ENCODE measurements at regions not wholly inside any gene's neighbourhood (a gene's known extent, or its start where the extent isn't known, plus 50 kb on each side); places are given as distances from the start of the nearest gene placed in this dataset.

GRCh38 chr22:26784772-26785171, 127.4 kb downstream of the MIAT start:
- ChIA-PET CTCF (no interaction called here), POLR2A (no interaction called here)
- Mint-ChIP-seq H3K4me1 (peaks cover 0 to 4% (median 4%) of the 10 kb centered on the region in 7 donors), H3K9me3 (peaks cover 0 to 3% (median 0%) of the 10 kb centered on the region in 11 donors), H3K4me3 (no peak overlapping the region), H3K27me3 (no peaks in the 10 kb centered on the region), H3K27ac (peak overlapping the region in 2 of 9 donors; percentile 41 to 62), H3K36me3 (peaks cover 13 to 75% (median 60%) of the 10 kb centered on the region in 5 donors)
- ATAC-seq (no peak), DNase-seq (no peak)
- Histone ChIP-seq H3K4me3 (ENCODE audit: low read length) (no peak overlapping the region), H3K4me1 (ENCODE audit: control insufficient read depth in 2 of 2, insufficient read depth in 2 of 2, low read length in 2 of 2) (no peaks in the 10 kb centered on the region), H3K27ac (ENCODE audit: low read depth, low read length) (no peak overlapping the region), H3K36me3 (ENCODE audit: control insufficient read depth in 2 of 3, insufficient read depth in 3 of 3, low read length in 3 of 3) (peaks cover 8 to 76% (median 13%) of the 10 kb centered on the region in 3 experiments), H3K27me3 (ENCODE audit: control insufficient read depth in 2 of 2, insufficient read depth in 2 of 2, low read length in 2 of 2) (no peaks in the 10 kb centered on the region), H3K9me3 (ENCODE audit: control insufficient read depth in 2 of 3, low read length in 3 of 3) (no peaks in the 10 kb centered on the region)
- intact Hi-C loops (cut with micrococcal nuclease), result no loop called here

DNA sequence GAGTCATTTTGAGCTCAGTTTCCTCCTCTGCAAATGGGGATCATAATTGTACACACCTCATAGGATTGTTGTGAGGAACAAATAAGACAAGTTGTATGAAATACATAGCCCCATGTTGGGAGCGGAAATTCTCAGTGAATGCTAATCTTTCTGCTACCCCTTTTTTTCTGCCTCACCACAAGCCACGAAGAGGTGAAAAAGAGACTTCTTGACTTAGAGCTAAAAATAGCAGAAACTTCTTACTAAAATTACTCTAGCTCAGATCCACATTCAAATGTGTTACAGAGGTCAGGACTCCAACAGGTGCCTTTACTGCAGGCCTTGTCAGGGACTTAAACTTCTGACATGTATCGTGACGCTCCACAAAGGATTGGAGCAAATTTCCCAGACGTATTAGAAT, 128.5 kb downstream of the MIAT start:
- Histone ChIP-seq H3K9me3 (ENCODE audit: control insufficient read depth in 2 of 3, low read length in 3 of 3) (no peaks in the 10 kb centered on the region), H3K36me3 (ENCODE audit: control insufficient read depth in 2 of 3, insufficient read depth in 3 of 3, low read length in 3 of 3) (peaks cover 4 to 76% (median 10%) of the 10 kb centered on the region in 3 experiments), H3K27ac (ENCODE audit: low read depth, low read length) (no peak overlapping the region), H3K27me3 (ENCODE audit: control insufficient read depth in 2 of 2, insufficient read depth in 2 of 2, low read length in 2 of 2) (no peaks in the 10 kb centered on the region), H3K4me3 (ENCODE audit: low read length) (no peak overlapping the region), H3K4me1 (ENCODE audit: control insufficient read depth in 2 of 2, insufficient read depth in 2 of 2, low read length in 2 of 2) (no peaks in the 10 kb centered on the region)
- H3K27ac Mint-ChIP-seq, result no peak overlapping the region
- intact Hi-C loops (cut with micrococcal nuclease), result no loop called here
- H3K9me3 Mint-ChIP-seq, result no peaks in the 10 kb centered on the region
- no peaks in the 10 kb centered on the region for H3K27me3 Mint-ChIP-seq
- ATAC-seq, result no peak
- H3K4me3 Mint-ChIP-seq, result no peak overlapping the region
- H3K36me3 Mint-ChIP-seq, result peaks cover 7 to 76% (median 61%) of the 10 kb centered on the region in 5 donors
- DNase-seq, result no peak
- CTCF ChIA-PET, result no interaction called here
- H3K4me1 Mint-ChIP-seq, result peaks cover 0 to 4% (median 4%) of the 10 kb centered on the region in 7 donors
- POLR2A ChIA-PET, result no interaction called here

- H3K27ac Mint-ChIP-seq, result no peak overlapping the region
- Histone ChIP-seq H3K36me3 (ENCODE audit: control insufficient read depth in 2 of 3, insufficient read depth in 3 of 3, low read length in 3 of 3) (peaks cover 4 to 76% (median 10%) of the 10 kb centered on the region in 3 experiments), H3K4me1 (ENCODE audit: control insufficient read depth in 2 of 2, insufficient read depth in 2 of 2, low read length in 2 of 2) (no peaks in the 10 kb centered on the region), H3K27me3 (ENCODE audit: control insufficient read depth in 2 of 2, insufficient read depth in 2 of 2, low read length in 2 of 2) (no peaks in the 10 kb centered on the region), H3K9me3 (ENCODE audit: control insufficient read depth in 2 of 3, low read length in 3 of 3) (no peaks in the 10 kb centered on the region), H3K27ac (ENCODE audit: low read depth, low read length) (no peak overlapping the region), H3K4me3 (ENCODE audit: low read length) (no peak overlapping the region)
- H3K4me3 Mint-ChIP-seq, result no peak overlapping the region
- no peaks in the 10 kb centered on the region for H3K9me3 Mint-ChIP-seq
- ChIA-PET POLR2A (no interaction called here), CTCF (no interaction called here)
- no peak for DNase-seq
- intact Hi-C loops (cut with micrococcal nuclease), result no loop called here
- H3K27me3 Mint-ChIP-seq, result no peaks in the 10 kb centered on the region
- no peak for ATAC-seq
- H3K36me3 Mint-ChIP-seq, result peaks cover 7 to 78% (median 64%) of the 10 kb centered on the region in 5 donors
- H3K4me1 Mint-ChIP-seq, result peaks cover 0 to 4% (median 4%) of the 10 kb centered on the region in 7 donors
Measured at GRCh38 chr22:26786398-26786797, 129.0 kb downstream of the MIAT start.

DNA sequence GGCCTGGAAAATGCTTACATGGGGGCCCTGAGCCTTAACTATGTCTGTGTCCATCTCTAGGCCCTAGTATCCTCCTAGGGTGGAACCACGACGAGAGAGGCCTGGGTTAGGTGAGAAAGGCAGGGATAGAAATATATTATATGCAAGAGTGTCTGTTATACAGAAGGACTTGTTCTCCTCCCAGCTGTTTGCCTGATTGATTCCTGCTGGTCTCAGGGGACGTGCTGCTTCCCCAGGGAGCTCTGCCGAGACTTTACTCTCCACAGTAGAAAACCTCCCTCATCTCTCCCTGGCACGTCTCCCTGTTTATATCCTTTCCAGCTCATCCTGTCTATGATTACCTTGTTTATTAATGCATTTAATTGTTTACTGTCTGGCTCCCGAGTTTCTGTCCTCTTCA, 132.6 kb downstream of the MIAT start:
- peaks cover 0 to 4% (median 3%) of the 10 kb centered on the region in 7 donors for H3K4me1 Mint-ChIP-seq
- no peaks in the 10 kb centered on the region for H3K27me3 Mint-ChIP-seq
- ChIA-PET POLR2A (no interaction called here), CTCF (interaction anchor here (0.6 kb wide), 1 partner anchor 458 kb away, joined by 3 read pairs; no protein-coding TSS in a partner anchor)
- intact Hi-C loops (cut with micrococcal nuclease), result no loop called here
- DNase-seq, result no peak
- H3K27ac Mint-ChIP-seq, result no peak overlapping the region
- H3K9me3 Mint-ChIP-seq, result peaks cover 0 to 5% (median 0%) of the 10 kb centered on the region in 11 donors
- no peak for ATAC-seq
- H3K36me3 Mint-ChIP-seq, result peaks cover 10 to 77% (median 66%) of the 10 kb centered on the region in 5 donors
- no peak overlapping the region for H3K4me3 Mint-ChIP-seq
- H3K36me3 ChIP-seq (ENCODE audit: control insufficient read depth in 2 of 3, insufficient read depth in 3 of 3, low read length in 3 of 3), result peaks cover 0 to 57% (median 4%) of the 10 kb centered on the region in 3 experiments
- no peak overlapping the region for H3K27ac ChIP-seq (ENCODE audit: low read depth, low read length)
- no peaks in the 10 kb centered on the region for H3K27me3 ChIP-seq (ENCODE audit: control insufficient read depth in 2 of 2, insufficient read depth in 2 of 2, low read length in 2 of 2)
- no peaks in the 10 kb centered on the region for H3K9me3 ChIP-seq (ENCODE audit: control insufficient read depth in 2 of 3, low read length in 3 of 3)
- no peaks in the 10 kb centered on the region for H3K4me1 ChIP-seq (ENCODE audit: control insufficient read depth in 2 of 2, insufficient read depth in 2 of 2, low read length in 2 of 2)
- H3K4me3 ChIP-seq (ENCODE audit: low read length), result no peak overlapping the region

GRCh38 chr22:26792522-26792921, 135.1 kb downstream of the MIAT start:
- peaks cover 0 to 2% (median 0%) of the 10 kb centered on the region in 7 donors for H3K4me1 Mint-ChIP-seq
- peaks cover 0 to 5% (median 0%) of the 10 kb centered on the region in 11 donors for H3K9me3 Mint-ChIP-seq
- ChIA-PET CTCF (no interaction called here), POLR2A (no interaction called here)
- Histone ChIP-seq H3K36me3 (ENCODE audit: control insufficient read depth in 2 of 3, insufficient read depth in 3 of 3, low read length in 3 of 3) (peaks cover 0 to 42% (median 0%) of the 10 kb centered on the region in 3 experiments), H3K27me3 (ENCODE audit: control insufficient read depth in 2 of 2, insufficient read depth in 2 of 2, low read length in 2 of 2) (no peaks in the 10 kb centered on the region), H3K4me1 (ENCODE audit: control insufficient read depth in 2 of 2, insufficient read depth in 2 of 2, low read length in 2 of 2) (no peaks in the 10 kb centered on the region), H3K27ac (ENCODE audit: low read depth, low read length) (no peak overlapping the region), H3K4me3 (ENCODE audit: low read length) (no peak overlapping the region), H3K9me3 (ENCODE audit: control insufficient read depth in 2 of 3, low read length in 3 of 3) (no peaks in the 10 kb centered on the region)
- intact Hi-C loops (cut with micrococcal nuclease), result no loop called here
- H3K27ac Mint-ChIP-seq, result no peak overlapping the region
- DNase-seq, result no peak
- no peak for ATAC-seq
- H3K36me3 Mint-ChIP-seq, result peaks cover 13 to 75% (median 62%) of the 10 kb centered on the region in 5 donors
- H3K4me3 Mint-ChIP-seq, result no peak overlapping the region
- H3K27me3 Mint-ChIP-seq, result no peaks in the 10 kb centered on the region

DNA sequence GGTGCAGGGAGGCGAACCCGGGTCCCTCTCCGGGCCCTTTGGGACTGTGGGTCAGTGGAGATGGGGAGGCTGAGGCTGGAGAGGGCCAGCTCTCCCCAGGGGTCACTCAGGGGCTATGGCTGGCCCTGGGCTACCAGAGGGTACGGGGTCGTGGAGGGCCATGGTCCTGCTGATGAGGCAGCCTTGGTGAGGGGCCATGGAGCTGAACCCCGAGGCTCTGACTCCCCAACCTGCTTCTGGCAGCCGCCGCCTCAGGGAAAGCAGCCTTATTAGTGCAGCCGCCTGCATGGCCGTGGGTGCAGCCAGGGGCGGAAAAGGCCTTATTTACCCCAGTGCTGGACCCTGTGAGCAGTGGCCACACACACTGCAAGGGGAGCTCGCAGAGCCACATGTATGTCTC, 139.4 kb downstream of the MIAT start:
- H3K36me3 ChIP-seq (ENCODE audit: control insufficient read depth in 2 of 3, insufficient read depth in 3 of 3, low read length in 3 of 3), result peaks cover 0 to 14% (median 0%) of the 10 kb centered on the region in 3 experiments
- intact Hi-C loops (cut with micrococcal nuclease), result no loop called here
- no peak overlapping the region for H3K27ac ChIP-seq (ENCODE audit: low read depth, low read length)
- H3K4me3 Mint-ChIP-seq, result no peak overlapping the region
- H3K27ac Mint-ChIP-seq, result no peak overlapping the region
- CTCF ChIA-PET, result no interaction called here
- peaks cover 0 to 5% (median 0%) of the 10 kb centered on the region in 11 donors for H3K9me3 Mint-ChIP-seq
- no peaks in the 10 kb centered on the region for H3K27me3 ChIP-seq (ENCODE audit: control insufficient read depth in 2 of 2, insufficient read depth in 2 of 2, low read length in 2 of 2)
- no peaks in the 10 kb centered on the region for H3K9me3 ChIP-seq (ENCODE audit: control insufficient read depth in 2 of 3, low read length in 3 of 3)
- no peak for DNase-seq
- H3K36me3 Mint-ChIP-seq, result peaks cover 4 to 47% (median 33%) of the 10 kb centered on the region in 5 donors
- no peaks in the 10 kb centered on the region for H3K4me1 ChIP-seq (ENCODE audit: control insufficient read depth in 2 of 2, insufficient read depth in 2 of 2, low read length in 2 of 2)
- H3K4me3 ChIP-seq (ENCODE audit: low read length), result no peak overlapping the region
- H3K4me1 Mint-ChIP-seq, result peaks cover 0 to 7% (median 0%) of the 10 kb centered on the region in 7 donors
- no peaks in the 10 kb centered on the region for H3K27me3 Mint-ChIP-seq
- ATAC-seq, result peak; percentile 14
- POLR2A ChIA-PET, result no interaction called here

GRCh38 chr22:26797910-26798309, 140.5 kb downstream of the MIAT start:
- H3K4me1 Mint-ChIP-seq, result peaks cover 0 to 7% (median 0%) of the 10 kb centered on the region in 7 donors
- H3K27ac Mint-ChIP-seq, result no peak overlapping the region
- intact Hi-C loops (cut with micrococcal nuclease), result no loop called here
- H3K27me3 Mint-ChIP-seq, result no peaks in the 10 kb centered on the region
- H3K4me3 Mint-ChIP-seq, result no peak overlapping the region
- ATAC-seq (no peak), DNase-seq (no peak)
- Histone ChIP-seq H3K36me3 (ENCODE audit: control insufficient read depth in 2 of 3, insufficient read depth in 3 of 3, low read length in 3 of 3) (peaks cover 0 to 6% (median 0%) of the 10 kb centered on the region in 3 experiments), H3K9me3 (ENCODE audit: control insufficient read depth in 2 of 3, low read length in 3 of 3) (no peaks in the 10 kb centered on the region), H3K4me1 (ENCODE audit: control insufficient read depth in 2 of 2, insufficient read depth in 2 of 2, low read length in 2 of 2) (no peaks in the 10 kb centered on the region), H3K27ac (ENCODE audit: low read depth, low read length) (no peak overlapping the region), H3K27me3 (ENCODE audit: control insufficient read depth in 2 of 2, insufficient read depth in 2 of 2, low read length in 2 of 2) (no peaks in the 10 kb centered on the region), H3K4me3 (ENCODE audit: low read length) (no peak overlapping the region)
- H3K9me3 Mint-ChIP-seq, result peaks cover 0 to 5% (median 0%) of the 10 kb centered on the region in 11 donors
- ChIA-PET CTCF (no interaction called here), POLR2A (no interaction called here)
- peaks cover 4 to 45% (median 28%) of the 10 kb centered on the region in 5 donors for H3K36me3 Mint-ChIP-seq

Measured in naive thymus-derived CD4-positive, alpha-beta T cell (primary cell).